SH-SY5Y (cell line): ENCODE measurements at regions not wholly inside any gene's neighbourhood (a gene's known extent, or its start where the extent isn't known, plus 50 kb on each side); places are given as distances from the start of the nearest gene placed in this dataset.

Experiments
- GATA2 ChIP-seq: IDR thresholded peaks from 2 replicates; pipeline ENCODE4 v1.6.1; 2011; ENCODE audit warnings: mild to moderate bottlenecking, low read depth, low read length
- GATA3 ChIP-seq: IDR thresholded peaks from 2 replicates; pipeline ENCODE4 v1.6.1; 2011; ENCODE audit warnings: low read depth, mild to moderate bottlenecking, low read length, moderate library complexity

DNA sequence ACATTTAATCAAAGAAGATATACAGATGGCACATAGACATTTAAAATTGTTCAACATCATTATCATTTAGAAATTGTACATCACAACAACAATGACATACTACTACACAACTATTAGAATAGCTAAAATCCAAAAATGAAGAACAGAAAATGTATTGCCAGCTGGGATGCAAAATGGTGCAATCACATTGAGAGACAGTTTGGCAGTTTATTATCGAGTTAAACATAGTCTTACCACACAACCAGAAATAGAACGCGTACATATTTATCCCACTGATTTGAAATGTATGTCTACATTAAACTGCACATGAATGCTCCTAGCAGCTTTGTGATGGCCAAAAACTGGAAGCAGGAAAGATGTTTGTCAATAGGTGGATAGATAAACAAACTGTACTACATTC lies 791.5 kb upstream of the MGAT4C start:
- no peak for TF ChIP-seq GATA2
- TF ChIP-seq GATA3, result no peak
